NCI-H128 (cell line): ENCODE measurements at regions not wholly inside any gene's neighbourhood (a gene's known extent, or its start where the extent isn't known, plus 50 kb on each side); places are given as distances from the start of the nearest gene placed in this dataset.
"Not testable (repeated sequence)": the region's sequence is repeated elsewhere in the genome, so short reads cannot be mapped to it uniquely, and the experiment has no call there.

Experiments used
- DNase-seq: peaks from one replicate; lab custom pipeline; 2025; ENCODE audit not compliant: unreplicated experiment; lab: John Stamatoyannopoulos, UW

GRCh38 chr18:77329651-77330050, 80.0 kb downstream of the GALR1 start:
- no peak for DNase-seq

GRCh38 chr18:77334876-77335275, 85.2 kb downstream of the GALR1 start:
- no peak for DNase-seq

- DNase-seq, result no peak
These were observed 88.0 kb downstream of the GALR1 start for GRCh38 chr18:77337604-77338003.

- DNase-seq, result no peak
These were observed 89.4 kb downstream of the GALR1 start for GRCh38 chr18:77339093-77339492.

GRCh38 chr18:77339623-77340022, 90.0 kb downstream of the GALR1 start:
- no peak for DNase-seq

- no peak for DNase-seq
These were observed 91.2 kb downstream of the GALR1 start for GRCh38 chr18:77340815-77341214.

GRCh38 chr18:77341527-77342325, 92.1 kb downstream of the GALR1 start:
- DNase-seq, result no peak

GRCh38 chr18:77342736-77343135, 93.1 kb downstream of the GALR1 start:
- no peak for DNase-seq

GRCh38 chr18:77343846-77344510, 94.3 kb downstream of the GALR1 start:
- DNase-seq, result no peak

GRCh38 chr18:77344786-77345500, 95.3 kb downstream of the GALR1 start:
- no peak for DNase-seq

- no peak for DNase-seq
These were observed 96.7 kb downstream of the GALR1 start for GRCh38 chr18:77346208-77346810.

- DNase-seq, result not testable (repeated sequence)
These were observed 103.7 kb downstream of the GALR1 start for GRCh38 chr18:77353349-77353748.

- DNase-seq, result no peak
These were observed 110.1 kb downstream of the GALR1 start for GRCh38 chr18:77359561-77360314.

- DNase-seq, result no peak
These were observed 110.9 kb downstream of the GALR1 start for GRCh38 chr18:77360315-77361190.

GRCh38 chr18:77361382-77361781, 111.7 kb downstream of the GALR1 start:
- no peak for DNase-seq

- DNase-seq, result no peak
These were observed 116.0 kb downstream of the GALR1 start for GRCh38 chr18:77365667-77366066.

- no peak for DNase-seq
These were observed 116.5 kb downstream of the GALR1 start for GRCh38 chr18:77366067-77366719.

GRCh38 chr18:77366720-77367641, 117.3 kb downstream of the GALR1 start:
- DNase-seq, result peak; percentile 40
